Osteocyte (in vitro differentiated cells): ENCODE measurements at regions not wholly inside any gene's neighbourhood (a gene's known extent, or its start where the extent isn't known, plus 50 kb on each side); places are given as distances from the start of the nearest gene placed in this dataset.

Experiments
- DNase-seq: peaks from one replicate; pipeline ENCODE4 v3.0.0; 2021; ENCODE audit warnings: mixed read lengths; ENCODE audit not compliant: unreplicated experiment; ENCODE audit errors: extremely low spot score
- H3K27ac Mint-ChIP-seq: one replicate; pipeline ENCODE4 v1.8.0; 2021; ENCODE audit warnings: mild to moderate bottlenecking, mixed read lengths; ENCODE audit not compliant: unreplicated experiment
- H3K27me3 Mint-ChIP-seq: one replicate; pipeline ENCODE4 v1.8.0; 2021; ENCODE audit warnings: mixed read lengths; ENCODE audit not compliant: unreplicated experiment
- H3K36me3 Mint-ChIP-seq: one replicate; pipeline ENCODE4 v1.8.0; 2021; ENCODE audit warnings: mixed read lengths; ENCODE audit not compliant: unreplicated experiment
- H3K4me1 Mint-ChIP-seq: one replicate; pipeline ENCODE4 v1.8.0; 2021; ENCODE audit warnings: mixed read lengths; ENCODE audit not compliant: unreplicated experiment
- H3K4me3 Mint-ChIP-seq: one replicate; pipeline ENCODE4 v1.8.0; 2021; ENCODE audit warnings: mild to moderate bottlenecking, moderate library complexity, mixed read lengths; ENCODE audit not compliant: unreplicated experiment
- H3K9me3 Mint-ChIP-seq: one replicate; pipeline ENCODE4 v1.8.0; 2021; ENCODE audit warnings: mixed read lengths; ENCODE audit not compliant: unreplicated experiment
- CTCF ChIP-seq: fragments of 200-600 bp; sonication (generic); IDR thresholded peaks from 2 replicates; pipeline ENCODE4 v1.5.0; 2021; ENCODE audit warnings: antibody characterized with exemption, mild to moderate bottlenecking, moderate library complexity

GRCh38 chr2:83470928-83471327, 988.2 kb downstream of the SUCLG1 start:
- Mint-ChIP-seq H3K4me3 (no peak overlapping the region), H3K9me3 (no peaks in the 10 kb centered on the region), H3K27me3 (no peaks in the 10 kb centered on the region), H3K36me3 (no peaks in the 10 kb centered on the region), H3K27ac (no peak overlapping the region), H3K4me1 (no peaks in the 10 kb centered on the region)
- no peak for DNase-seq
- no peak for TF ChIP-seq CTCF

GRCh38 chr2:83464444-83464843, 994.6 kb downstream of the SUCLG1 start:
- Mint-ChIP-seq H3K9me3 (no peaks in the 10 kb centered on the region), H3K27me3 (no peaks in the 10 kb centered on the region), H3K27ac (no peak overlapping the region), H3K4me3 (no peak overlapping the region), H3K4me1 (no peaks in the 10 kb centered on the region), H3K36me3 (no peaks in the 10 kb centered on the region)
- DNase-seq = no peak
- no peak for TF ChIP-seq CTCF

GRCh38 chr2:83462881-83463280, 996.2 kb downstream of the SUCLG1 start:
- no peak for TF ChIP-seq CTCF
- Mint-ChIP-seq H3K4me3 (no peak overlapping the region), H3K27ac (no peak overlapping the region), H3K36me3 (no peaks in the 10 kb centered on the region), H3K9me3 (no peaks in the 10 kb centered on the region), H3K27me3 (no peaks in the 10 kb centered on the region), H3K4me1 (no peaks in the 10 kb centered on the region)
- no peak for DNase-seq

- no peaks in the 10 kb centered on the region for H3K4me1 Mint-ChIP-seq
- H3K36me3 Mint-ChIP-seq = no peaks in the 10 kb centered on the region
- H3K27me3 Mint-ChIP-seq = no peaks in the 10 kb centered on the region
- H3K27ac Mint-ChIP-seq = no peak overlapping the region
- H3K4me3 Mint-ChIP-seq = no peak overlapping the region
- no peak for TF ChIP-seq CTCF
- H3K9me3 Mint-ChIP-seq = no peaks in the 10 kb centered on the region
- DNase-seq = no peak
Observed at GRCh38 chr2:83461135-83461534, 997.9 kb downstream of the SUCLG1 start.

- no peak overlapping the region for H3K27ac Mint-ChIP-seq
- no peak for DNase-seq
- no peak for TF ChIP-seq CTCF
- no peaks in the 10 kb centered on the region for H3K9me3 Mint-ChIP-seq
- no peaks in the 10 kb centered on the region for H3K36me3 Mint-ChIP-seq
- no peaks in the 10 kb centered on the region for H3K27me3 Mint-ChIP-seq
- H3K4me3 Mint-ChIP-seq = no peak overlapping the region
- no peaks in the 10 kb centered on the region for H3K4me1 Mint-ChIP-seq
Observed at GRCh38 chr2:83459456-83459855, 999.6 kb downstream of the SUCLG1 start.
